ENCODE measurements at regions not wholly inside any gene's neighbourhood (a gene's known extent, or its start where the extent isn't known, plus 50 kb on each side); places are given as distances from the start of the nearest gene placed in this dataset.

GRCh38 chr7:41274179-41274578 lies 428.7 kb downstream of the INHBA start:
- Histone ChIP-seq H3K4me3 (no peak overlapping the region), H3K27ac (no peak overlapping the region), H3K9me3 (no peaks in the 10 kb centered on the region), H3K36me3 (no peaks in the 10 kb centered on the region), H3K27me3 (replicated peaks; ENCODE audit: insufficient read depth) (no peaks in the 10 kb centered on the region), H3K4me1 (ENCODE audit: control insufficient read depth in 1 of 2, low read depth in 2 of 2) (no peaks in the 10 kb centered on the region)
- TF ChIP-seq CTCF (IDR thresholded peaks at IDR 0.05): no peak
- no peak for ATAC-seq (ENCODE audit: insufficient number of reproducible peaks, low FRiP score, low read depth)
- no peak for DNase-seq (ENCODE audit: low spot score)

GRCh38 chr7:41272664-41273063 lies 430.2 kb downstream of the INHBA start:
- H3K4me1 ChIP-seq (ENCODE audit: control insufficient read depth in 1 of 2, low read depth in 2 of 2): no peaks in the 10 kb centered on the region
- H3K27me3 ChIP-seq (replicated peaks; ENCODE audit: insufficient read depth): no peaks in the 10 kb centered on the region
- no peaks in the 10 kb centered on the region for H3K36me3 ChIP-seq
- no peak overlapping the region for H3K4me3 ChIP-seq
- no peak overlapping the region for H3K27ac ChIP-seq
- ATAC-seq (ENCODE audit: insufficient number of reproducible peaks, low FRiP score, low read depth) (no peak), DNase-seq (ENCODE audit: low spot score) (no peak)
- H3K9me3 ChIP-seq: no peaks in the 10 kb centered on the region
- no peak for TF ChIP-seq CTCF (IDR thresholded peaks at IDR 0.05)

- TF ChIP-seq CTCF (IDR thresholded peaks at IDR 0.05): no peak
- no peak overlapping the region for H3K27ac ChIP-seq
- no peaks in the 10 kb centered on the region for H3K9me3 ChIP-seq
- no peaks in the 10 kb centered on the region for H3K27me3 ChIP-seq (replicated peaks; ENCODE audit: insufficient read depth)
- ATAC-seq (ENCODE audit: insufficient number of reproducible peaks, low FRiP score, low read depth): no peak
- H3K4me1 ChIP-seq (ENCODE audit: control insufficient read depth in 1 of 2, low read depth in 2 of 2): no peaks in the 10 kb centered on the region
- DNase-seq (ENCODE audit: low spot score): no peak
- no peaks in the 10 kb centered on the region for H3K36me3 ChIP-seq
- no peak overlapping the region for H3K4me3 ChIP-seq
Measured at GRCh38 chr7:41268878-41269277, 434.0 kb downstream of the INHBA start.

- Histone ChIP-seq H3K27ac (no peak overlapping the region), H3K9me3 (no peaks in the 10 kb centered on the region), H3K36me3 (no peaks in the 10 kb centered on the region), H3K27me3 (replicated peaks; ENCODE audit: insufficient read depth) (no peaks in the 10 kb centered on the region), H3K4me3 (no peak overlapping the region), H3K4me1 (ENCODE audit: control insufficient read depth in 1 of 2, low read depth in 2 of 2) (no peaks in the 10 kb centered on the region)
- no peak for DNase-seq (ENCODE audit: low spot score)
- no peak for ATAC-seq (ENCODE audit: insufficient number of reproducible peaks, low FRiP score, low read depth)
- no peak for TF ChIP-seq CTCF (IDR thresholded peaks at IDR 0.05)
Measured at GRCh38 chr7:41261080-41261479, 441.8 kb downstream of the INHBA start.

GRCh38 chr7:41257660-41258059 lies 445.2 kb downstream of the INHBA start:
- H3K9me3 ChIP-seq: no peaks in the 10 kb centered on the region

More at GRCh38 chr7:41257660-41258059, 445.2 kb downstream of the INHBA start:
- H3K27me3 ChIP-seq (replicated peaks; ENCODE audit: insufficient read depth): no peaks in the 10 kb centered on the region
- no peak overlapping the region for H3K27ac ChIP-seq
- H3K4me1 ChIP-seq (ENCODE audit: control insufficient read depth in 1 of 2, low read depth in 2 of 2): no peaks in the 10 kb centered on the region
- ATAC-seq (ENCODE audit: insufficient number of reproducible peaks, low FRiP score, low read depth) (no peak), DNase-seq (ENCODE audit: low spot score) (no peak)
- H3K36me3 ChIP-seq: no peaks in the 10 kb centered on the region
- no peak overlapping the region for H3K4me3 ChIP-seq
- TF ChIP-seq CTCF (IDR thresholded peaks at IDR 0.05): no peak
